SK-N-SH treated with all-trans-retinoic acid at 6 μM for 48 hours (cell line): ENCODE measurements at regions not wholly inside any gene's neighbourhood (a gene's known extent, or its start where the extent isn't known, plus 50 kb on each side); places are given as distances from the start of the nearest gene placed in this dataset.

ENCODE experiments used
- BACH2 ChIP-seq: fragments of 250-450 bp; sonication (Bioruptor Pico); IDR thresholded peaks from 2 replicates; pipeline ENCODE4 v1.9.0; 2021; ENCODE audit warnings: mild to moderate bottlenecking, borderline replicate concordance
- CSDC2 ChIP-seq: fragments of 250-450 bp; sonication (Bioruptor Pico); IDR thresholded peaks from 2 replicates; pipeline ENCODE4 v1.5.0; 2020; ENCODE audit warnings: mild to moderate bottlenecking, moderate library complexity
- ESRRG ChIP-seq: fragments of 250-450 bp; sonication (Bioruptor Pico); IDR thresholded peaks from 2 replicates; pipeline ENCODE4 v1.6.1; 2021; ENCODE audit warnings: mild to moderate bottlenecking
- OSR1 ChIP-seq: fragments of 250-450 bp; sonication (Bioruptor Pico); IDR thresholded peaks from 2 replicates; pipeline ENCODE4 v1.8.0; 2022; ENCODE audit warnings: moderate library complexity, mild to moderate bottlenecking, inconsistent platforms
- PATZ1 ChIP-seq: fragments of 250-450 bp; sonication (Bioruptor Pico); IDR thresholded peaks from 2 replicates; pipeline ENCODE4 v1.8.0; 2020; ENCODE audit warnings: mild to moderate bottlenecking, moderate library complexity, borderline replicate concordance
- PPARA ChIP-seq: fragments of 250-450 bp; sonication (Bioruptor Pico); IDR thresholded peaks from 2 replicates; pipeline ENCODE4 v1.5.0; 2020; ENCODE audit warnings: mild to moderate bottlenecking, borderline replicate concordance
- RARB ChIP-seq: fragments of 250-450 bp; sonication (Bioruptor Pico); IDR thresholded peaks from 2 replicates; pipeline ENCODE4 v1.8.0; 2021; ENCODE audit warnings: mild to moderate bottlenecking, moderate library complexity
- ZC3H10 ChIP-seq: fragments of 250-450 bp; sonication (Bioruptor Pico); IDR thresholded peaks from 2 replicates; pipeline ENCODE4 v1.5.1; 2021; ENCODE audit warnings: mild to moderate bottlenecking, moderate library complexity
- ZFP30 ChIP-seq: fragments of 450-650 bp; formaldehyde crosslinking; IDR thresholded peaks from 2 replicates; pipeline ENCODE4 v1.5.0; 2022; ENCODE audit warnings: mild to moderate bottlenecking, moderate library complexity
- TF ChIP-seq, protein P1 (sequence below): fragments of 250-450 bp; sonication (Bioruptor Pico); IDR thresholded peaks from 2 replicates; pipeline ENCODE4 v1.8.0; 2021; ENCODE audit warnings: low read depth, mild to moderate bottlenecking, moderate library complexity, borderline replicate concordance

DNA sequence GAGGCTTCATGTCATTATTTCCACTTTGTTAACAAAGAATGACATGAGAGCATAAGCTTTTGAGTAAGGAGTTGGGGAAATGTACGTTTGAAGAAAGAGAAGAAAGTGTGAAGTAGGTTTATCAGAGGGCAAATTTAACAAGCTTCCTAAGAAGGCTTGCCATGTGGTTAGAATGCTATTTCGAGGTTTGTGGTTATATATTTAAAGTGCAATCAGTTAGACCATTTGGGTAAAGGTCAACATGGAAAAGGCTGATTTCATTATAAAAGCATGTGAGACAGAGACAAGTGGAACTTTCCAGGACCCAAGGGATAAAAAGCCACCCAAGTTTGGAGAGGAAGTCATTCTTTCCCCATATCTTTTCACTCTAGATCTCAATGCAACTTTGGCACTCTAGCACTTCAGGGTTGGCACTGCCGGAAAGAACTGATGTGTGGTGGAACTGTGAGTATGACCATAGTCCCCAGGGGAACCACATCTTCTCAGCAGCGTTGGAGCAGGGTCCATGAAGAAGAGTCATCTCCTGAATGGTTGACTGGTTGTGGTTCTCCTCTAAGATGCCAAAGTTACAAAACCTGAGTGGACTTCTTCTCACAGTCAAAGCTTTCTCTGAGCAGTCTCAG lies 529.9 kb downstream of the MID1IP1 start:
- TF ChIP-seq ESRRG (CRISPR knock-in tag) (no peak), PATZ1 (CRISPR knock-in tag) (no peak), ZFP30 (CRISPR knock-in tag) (no peak), CSDC2 (CRISPR knock-in tag) (no peak), ZC3H10 (CRISPR knock-in tag) (no peak), RARB (CRISPR knock-in tag) (no peak), PPARA (CRISPR knock-in tag) (no peak), BACH2 (CRISPR knock-in tag) (no peak), OSR1 (no peak)
- TF ChIP-seq, protein P1, sequence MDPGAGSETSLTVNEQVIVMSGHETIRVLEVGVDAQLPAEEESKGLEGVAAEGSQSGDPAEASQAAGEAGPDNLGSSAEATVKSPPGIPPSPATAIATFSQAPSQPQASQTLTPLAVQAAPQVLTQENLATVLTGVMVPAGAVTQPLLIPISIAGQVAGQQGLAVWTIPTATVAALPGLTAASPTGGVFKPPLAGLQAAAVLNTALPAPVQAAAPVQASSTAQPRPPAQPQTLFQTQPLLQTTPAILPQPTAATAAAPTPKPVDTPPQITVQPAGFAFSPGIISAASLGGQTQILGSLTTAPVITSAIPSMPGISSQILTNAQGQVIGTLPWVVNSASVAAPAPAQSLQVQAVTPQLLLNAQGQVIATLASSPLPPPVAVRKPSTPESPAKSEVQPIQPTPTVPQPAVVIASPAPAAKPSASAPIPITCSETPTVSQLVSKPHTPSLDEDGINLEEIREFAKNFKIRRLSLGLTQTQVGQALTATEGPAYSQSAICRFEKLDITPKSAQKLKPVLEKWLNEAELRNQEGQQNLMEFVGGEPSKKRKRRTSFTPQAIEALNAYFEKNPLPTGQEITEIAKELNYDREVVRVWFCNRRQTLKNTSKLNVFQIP = no peak
